GM23248 (cell line): ENCODE measurements at regions not wholly inside any gene's neighbourhood (a gene's known extent, or its start where the extent isn't known, plus 50 kb on each side); places are given as distances from the start of the nearest gene placed in this dataset.

Experiments used
- DNase-seq: peaks from one replicate; pipeline ENCODE4 v3.0.0-alpha.2; 2015
- H2AFZ ChIP-seq: fragments of 200-600 bp; sonication (generic); 2 replicates; pipeline ENCODE4 v1.6.1; 2016; ENCODE audit warnings: antibody characterized with exemption
- H3F3A ChIP-seq: fragments of 200-600 bp; sonication (generic); 2 replicates; pipeline ENCODE4 v1.6.1; 2016; ENCODE audit warnings: mild to moderate bottlenecking, antibody characterized with exemption, mixed run types; ENCODE audit not compliant: insufficient read depth
- H3K27ac ChIP-seq: fragments of 200-600 bp; sonication (generic); 2 replicates; pipeline ENCODE4 v1.5.1; 2016; ENCODE audit warnings: mild to moderate bottlenecking
- H3K27me3 ChIP-seq: fragments of 200-600 bp; sonication (generic); replicated peaks from 2 replicates; pipeline ENCODE4 v1.6.1; 2016; ENCODE audit warnings: mild to moderate bottlenecking; ENCODE audit not compliant: insufficient read depth
- H3K36me3 ChIP-seq: fragments of 200-600 bp; sonication (generic); 2 replicates; pipeline ENCODE4 v1.6.1; 2016; ENCODE audit warnings: low read depth, mild to moderate bottlenecking
- H3K4me1 ChIP-seq: fragments of 200-600 bp; sonication (generic); 2 replicates; pipeline ENCODE4 v1.6.1; 2016; ENCODE audit warnings: mild to moderate bottlenecking; ENCODE audit not compliant: insufficient read depth
- H3K4me2 ChIP-seq: fragments of 200-600 bp; sonication (generic); one replicate; pipeline ENCODE4 v1.6.1; 2016; ENCODE audit warnings: mild to moderate bottlenecking; ENCODE audit not compliant: unreplicated experiment
- H3K4me3 ChIP-seq: fragments of 200-600 bp; sonication (generic); 2 replicates; pipeline ENCODE4 v1.5.1; 2016; ENCODE audit warnings: mild to moderate bottlenecking
- H3K79me2 ChIP-seq: fragments of 200-600 bp; sonication (generic); 2 replicates; pipeline ENCODE4 v1.6.1; 2016; ENCODE audit warnings: mild to moderate bottlenecking; ENCODE audit not compliant: insufficient read depth
- H3K9ac ChIP-seq: fragments of 200-600 bp; sonication (generic); 2 replicates; pipeline ENCODE4 v1.6.1; 2016; ENCODE audit warnings: mild to moderate bottlenecking
- H3K9me2 ChIP-seq: fragments of 200-600 bp; sonication (generic); 2 replicates; pipeline ENCODE4 v1.6.1; 2016; ENCODE audit warnings: mixed run types, mild to moderate bottlenecking, moderate library complexity; ENCODE audit not compliant: insufficient read depth
- H3K9me3 ChIP-seq: fragments of 200-600 bp; sonication (generic); one replicate; pipeline ENCODE4 v1.6.1; 2017; ENCODE audit warnings: low read depth
- H4K20me1 ChIP-seq: fragments of 200-600 bp; sonication (generic); 2 replicates; pipeline ENCODE4 v1.6.0; 2016; ENCODE audit not compliant: insufficient read depth
- EZH2 ChIP-seq: fragments of 200-600 bp; sonication (generic); IDR thresholded peaks from 2 replicates; pipeline ENCODE4 v1.6.1; 2018; ENCODE audit warnings: antibody characterized with exemption, mild to moderate bottlenecking; ENCODE audit not compliant: insufficient read depth, poor library complexity, severe bottlenecking
- EZH2phosphoT487 ChIP-seq: fragments of 200-600 bp; sonication (generic); IDR thresholded peaks from 2 replicates; pipeline ENCODE4 v1.6.1; 2018; ENCODE audit warnings: antibody characterized with exemption, moderate library complexity, mild to moderate bottlenecking, low read depth; ENCODE audit not compliant: insufficient read depth
- WGBS, 2 experiments: methylation state at CpG; one replicate each; pipeline ENCODE4 v1.1.6; 2015 to 2017; ENCODE audit warnings: low lambda C conversion rate in 2 of 2, low coverage in 1 of 2; ENCODE audit errors: missing lambda C conversion rate in 2 of 2; 5-methylcytosine and 5-hydroxymethylcytosine counted together
- in situ Hi-C: fragments of 300-500 bp; cut with MboI; formaldehyde crosslinking; loops from 2 replicates; pipeline ENCODE4 v1.15.0; 2020

- 18% methylated on average over 2 of the region's 2 CpGs for WGBS, 2 experiments
- no peak overlapping the region for H3K4me2 ChIP-seq
- no peaks in the 10 kb centered on the region for H3K27me3 ChIP-seq
- H3K4me3 ChIP-seq = no peak overlapping the region
- no peaks in the 10 kb centered on the region for H3K79me2 ChIP-seq
- H4K20me1 ChIP-seq = no peaks in the 10 kb centered on the region
- H3K36me3 ChIP-seq = no peaks in the 10 kb centered on the region
- H3K9ac ChIP-seq = no peak overlapping the region
- no peaks in the 10 kb centered on the region for H3K9me3 ChIP-seq
- H3K9me2 ChIP-seq = no peaks in the 10 kb centered on the region
- H3K27ac ChIP-seq = no peak overlapping the region
- in situ Hi-C loops = no loop called here
- no peaks in the 10 kb centered on the region for H3K4me1 ChIP-seq
- DNase-seq = no peak
- TF ChIP-seq EZH2 (no peak), EZH2phosphoT487 (no peak)
- no peaks in the 10 kb centered on the region for H3F3A ChIP-seq
- no peak overlapping the region for H2AFZ ChIP-seq
These were observed 425.3 kb downstream of the KIF16B start for GRCh38 chr20:16147916-16148315.

- WGBS, 2 experiments = 6 to 11% methylated on average over 1 of the region's 1 CpG
- no peak overlapping the region for H3K27ac ChIP-seq
- in situ Hi-C loops = no loop called here
These were observed 426.0 kb downstream of the KIF16B start for GRCh38 chr20:16147216-16147615.

GRCh38 chr20:16145919-16146318, 427.3 kb downstream of the KIF16B start:
- 53 to 63% methylated on average over 1 of the region's 1 CpG for WGBS, 2 experiments
- no peak overlapping the region for H3K27ac ChIP-seq
- H3K4me2 ChIP-seq = no peak overlapping the region
- H3K9ac ChIP-seq = no peak overlapping the region
- TF ChIP-seq EZH2phosphoT487 = no peak
- no peak for TF ChIP-seq EZH2
- in situ Hi-C loops = no loop called here
- no peak overlapping the region for H3K4me3 ChIP-seq
- H2AFZ ChIP-seq = no peak overlapping the region
- no peaks in the 10 kb centered on the region for H3F3A ChIP-seq
- H3K4me1 ChIP-seq = no peaks in the 10 kb centered on the region
- no peak for DNase-seq
- no peaks in the 10 kb centered on the region for H4K20me1 ChIP-seq
- H3K79me2 ChIP-seq = no peaks in the 10 kb centered on the region
- no peaks in the 10 kb centered on the region for H3K27me3 ChIP-seq
- H3K9me3 ChIP-seq = no peaks in the 10 kb centered on the region
- no peaks in the 10 kb centered on the region for H3K9me2 ChIP-seq
- H3K36me3 ChIP-seq = no peaks in the 10 kb centered on the region

More at GRCh38 chr20:16147216-16147615, 426.0 kb downstream of the KIF16B start:
- Histone ChIP-seq H3K27me3 (no peaks in the 10 kb centered on the region), H2AFZ (no peak overlapping the region), H3K79me2 (no peaks in the 10 kb centered on the region), H3K4me3 (no peak overlapping the region), H3K36me3 (no peaks in the 10 kb centered on the region), H3K9me2 (no peaks in the 10 kb centered on the region), H3F3A (no peaks in the 10 kb centered on the region), H3K4me2 (no peak overlapping the region), H3K4me1 (no peaks in the 10 kb centered on the region), H4K20me1 (no peaks in the 10 kb centered on the region), H3K9me3 (no peaks in the 10 kb centered on the region), H3K9ac (no peak overlapping the region)
- DNase-seq = no peak
- no peak for TF ChIP-seq EZH2
- no peak for TF ChIP-seq EZH2phosphoT487

GRCh38 chr20:16143596-16143995, 429.7 kb downstream of the KIF16B start:
- Histone ChIP-seq H3K36me3 (no peaks in the 10 kb centered on the region), H4K20me1 (no peaks in the 10 kb centered on the region), H3K27ac (no peak overlapping the region), H3K27me3 (no peaks in the 10 kb centered on the region), H3F3A (no peaks in the 10 kb centered on the region), H3K4me1 (no peaks in the 10 kb centered on the region), H2AFZ (no peak overlapping the region), H3K9me2 (no peaks in the 10 kb centered on the region), H3K9ac (no peak overlapping the region), H3K9me3 (no peaks in the 10 kb centered on the region), H3K4me2 (no peak overlapping the region), H3K79me2 (no peaks in the 10 kb centered on the region), H3K4me3 (no peak overlapping the region)
- WGBS, 2 experiments = 0% methylated on average over 1 of the region's 1 CpG
- in situ Hi-C loops = no loop called here
- no peak for TF ChIP-seq EZH2
- no peak for TF ChIP-seq EZH2phosphoT487
- no peak for DNase-seq

GRCh38 chr20:16135630-16136029, 437.6 kb downstream of the KIF16B start:
- Histone ChIP-seq H3K4me3 (no peak overlapping the region), H3F3A (no peaks in the 10 kb centered on the region), H2AFZ (no peak overlapping the region), H3K36me3 (no peaks in the 10 kb centered on the region), H3K9me2 (no peaks in the 10 kb centered on the region), H3K79me2 (no peaks in the 10 kb centered on the region), H4K20me1 (no peaks in the 10 kb centered on the region), H3K4me1 (no peaks in the 10 kb centered on the region), H3K9ac (no peak overlapping the region), H3K27me3 (no peaks in the 10 kb centered on the region), H3K9me3 (no peaks in the 10 kb centered on the region), H3K4me2 (no peak overlapping the region), H3K27ac (no peak overlapping the region)
- in situ Hi-C loops = no loop called here
- DNase-seq = no peak
- TF ChIP-seq EZH2phosphoT487 = no peak
- TF ChIP-seq EZH2 = no peak
- 25 to 26% methylated on average over 5 of the region's 5 CpGs for WGBS, 2 experiments
